ENCODE measurements at regions not wholly inside any gene's neighbourhood (a gene's known extent, or its start where the extent isn't known, plus 50 kb on each side); places are given as distances from the start of the nearest gene placed in this dataset.

DNA sequence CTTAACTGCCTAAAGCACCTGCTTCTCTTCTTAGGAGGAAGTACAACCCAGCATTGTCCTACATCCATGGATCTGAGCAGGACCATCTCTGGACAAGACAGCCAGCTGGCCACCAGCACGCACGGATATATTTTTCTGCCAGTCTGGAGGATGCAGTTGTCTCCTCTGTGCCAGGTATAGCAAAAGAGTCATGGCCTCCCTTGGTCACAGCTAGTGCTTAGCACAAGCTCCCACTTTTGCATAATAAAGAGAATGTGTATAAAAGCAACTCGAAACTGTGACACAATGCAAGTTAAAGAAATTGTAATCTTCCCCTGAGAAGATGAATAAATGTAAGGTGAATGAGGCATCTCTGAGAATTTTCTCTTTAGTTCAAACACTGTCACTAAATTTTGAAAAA lies 267.8 kb upstream of the MANEA start:
- no peak overlapping the region for H3K4me2 ChIP-seq (ENCODE audit: low read length)
- H3K36me3 ChIP-seq (replicated peaks; ENCODE audit: low read depth, low read length) = no peaks in the 10 kb centered on the region
- H3K9ac ChIP-seq (ENCODE audit: low read length) = no peak overlapping the region
- H3K79me2 ChIP-seq (ENCODE audit: low read length) = no peaks in the 10 kb centered on the region
- H3K4me1 ChIP-seq (ENCODE audit: low read length) = no peaks in the 10 kb centered on the region
- H3K9me3 ChIP-seq (ENCODE audit: insufficient read depth, low read length) = no peaks in the 10 kb centered on the region
- H3K27ac ChIP-seq (ENCODE audit: low read length) = no peak overlapping the region
- H3K27me3 ChIP-seq (ENCODE audit: low read depth, low read length) = no peaks in the 10 kb centered on the region
- no peak overlapping the region for H2AFZ ChIP-seq (ENCODE audit: low read depth, low read length)
- no peak overlapping the region for H3K4me3 ChIP-seq (ENCODE audit: low read length)
- TF ChIP-seq EZH2phosphoT487 (IDR thresholded peaks at IDR 0.05; ENCODE audit: low read depth) (no peak), CTCF (IDR thresholded peaks at IDR 0.05; ENCODE audit: low read depth, low read length) (no peak)
- H4K20me1 ChIP-seq (ENCODE audit: insufficient read depth, low read length) = no peaks in the 10 kb centered on the region

DNA sequence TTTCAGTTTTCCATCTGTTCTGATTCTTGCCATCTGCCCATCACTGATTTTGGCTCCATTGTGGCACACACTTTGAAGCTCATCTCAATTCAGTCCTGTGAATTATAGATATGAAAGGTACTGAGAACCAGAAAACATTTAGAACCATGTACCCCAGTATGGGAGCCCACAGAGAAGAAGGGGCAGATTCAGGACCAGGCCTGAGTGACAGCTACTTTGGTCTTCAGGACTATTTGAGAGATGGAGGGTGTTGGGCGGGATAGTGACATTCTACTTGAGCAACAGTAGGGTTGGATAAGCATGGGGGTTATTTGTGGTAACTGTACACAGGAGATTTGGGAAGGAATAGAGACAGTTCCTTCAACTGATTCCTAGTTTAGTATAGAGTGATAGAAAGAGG lies 259.2 kb upstream of the MANEA start:
- H3K9ac ChIP-seq (ENCODE audit: low read length) = no peak overlapping the region
- no peak overlapping the region for H3K4me2 ChIP-seq (ENCODE audit: low read length)
- H3K27me3 ChIP-seq (ENCODE audit: low read depth, low read length) = no peaks in the 10 kb centered on the region
- H3K4me3 ChIP-seq (ENCODE audit: low read length) = no peak overlapping the region
- no peaks in the 10 kb centered on the region for H3K9me3 ChIP-seq (ENCODE audit: insufficient read depth, low read length)
- H3K27ac ChIP-seq (ENCODE audit: low read length) = no peak overlapping the region
- H3K36me3 ChIP-seq (replicated peaks; ENCODE audit: low read depth, low read length) = no peaks in the 10 kb centered on the region
- no peaks in the 10 kb centered on the region for H3K4me1 ChIP-seq (ENCODE audit: low read length)
- no peaks in the 10 kb centered on the region for H3K79me2 ChIP-seq (ENCODE audit: low read length)
- H2AFZ ChIP-seq (ENCODE audit: low read depth, low read length) = no peak overlapping the region
- no peaks in the 10 kb centered on the region for H4K20me1 ChIP-seq (ENCODE audit: insufficient read depth, low read length)
- TF ChIP-seq CTCF (IDR thresholded peaks at IDR 0.05; ENCODE audit: low read depth, low read length) (no peak), EZH2phosphoT487 (IDR thresholded peaks at IDR 0.05; ENCODE audit: low read depth) (no peak)

GRCh38 chr6:95321126-95321525 lies 256.2 kb upstream of the MANEA start:
- H3K27me3 ChIP-seq (ENCODE audit: low read depth, low read length) = no peaks in the 10 kb centered on the region
- no peak overlapping the region for H2AFZ ChIP-seq (ENCODE audit: low read depth, low read length)
- no peaks in the 10 kb centered on the region for H3K36me3 ChIP-seq (replicated peaks; ENCODE audit: low read depth, low read length)
- no peak overlapping the region for H3K9ac ChIP-seq (ENCODE audit: low read length)
- no peaks in the 10 kb centered on the region for H3K79me2 ChIP-seq (ENCODE audit: low read length)
- H3K4me1 ChIP-seq (ENCODE audit: low read length) = no peaks in the 10 kb centered on the region
- H3K27ac ChIP-seq (ENCODE audit: low read length) = no peak overlapping the region
- no peaks in the 10 kb centered on the region for H4K20me1 ChIP-seq (ENCODE audit: insufficient read depth, low read length)
- no peak overlapping the region for H3K4me3 ChIP-seq (ENCODE audit: low read length)
- no peaks in the 10 kb centered on the region for H3K9me3 ChIP-seq (ENCODE audit: insufficient read depth, low read length)
- H3K4me2 ChIP-seq (ENCODE audit: low read length) = no peak overlapping the region
- no peak for TF ChIP-seq EZH2phosphoT487 (IDR thresholded peaks at IDR 0.05; ENCODE audit: low read depth)

DNA sequence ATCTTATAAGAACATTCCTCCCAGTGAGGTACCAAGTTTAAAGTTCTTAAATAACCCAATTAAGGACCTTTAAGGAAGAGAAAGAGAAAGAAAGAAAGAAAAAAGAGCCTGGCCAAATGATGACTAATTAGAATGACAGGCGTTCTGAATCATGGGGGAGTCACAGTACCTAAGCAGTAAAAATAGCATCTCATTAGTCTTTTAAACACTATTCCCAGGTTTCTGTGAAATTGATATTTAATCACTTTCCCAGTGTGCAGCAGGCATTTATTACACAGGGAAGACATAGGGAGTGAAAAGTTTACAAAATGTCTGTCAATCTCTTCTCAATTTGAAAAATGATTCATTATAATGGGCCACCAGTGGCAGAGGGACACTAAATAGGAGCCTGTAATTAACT lies 251.4 kb upstream of the MANEA start:
- Histone ChIP-seq H3K79me2 (ENCODE audit: low read length) (no peaks in the 10 kb centered on the region), H3K27me3 (ENCODE audit: low read depth, low read length) (no peaks in the 10 kb centered on the region), H3K36me3 (replicated peaks; ENCODE audit: low read depth, low read length) (no peaks in the 10 kb centered on the region), H3K27ac (ENCODE audit: low read length) (no peak overlapping the region), H3K9ac (ENCODE audit: low read length) (no peak overlapping the region), H4K20me1 (ENCODE audit: insufficient read depth, low read length) (no peaks in the 10 kb centered on the region), H3K4me3 (ENCODE audit: low read length) (no peak overlapping the region), H3K4me2 (ENCODE audit: low read length) (no peak overlapping the region), H3K9me3 (ENCODE audit: insufficient read depth, low read length) (no peaks in the 10 kb centered on the region), H2AFZ (ENCODE audit: low read depth, low read length) (no peak overlapping the region), H3K4me1 (ENCODE audit: low read length) (no peaks in the 10 kb centered on the region)
- TF ChIP-seq CTCF (IDR thresholded peaks at IDR 0.05; ENCODE audit: low read depth, low read length) (no peak), EZH2phosphoT487 (IDR thresholded peaks at IDR 0.05; ENCODE audit: low read depth) (no peak)

- no peaks in the 10 kb centered on the region for H3K36me3 ChIP-seq (replicated peaks; ENCODE audit: low read depth, low read length)
- H4K20me1 ChIP-seq (ENCODE audit: insufficient read depth, low read length) = no peaks in the 10 kb centered on the region
- no peak overlapping the region for H3K9ac ChIP-seq (ENCODE audit: low read length)
- no peaks in the 10 kb centered on the region for H3K79me2 ChIP-seq (ENCODE audit: low read length)
- no peak overlapping the region for H3K27ac ChIP-seq (ENCODE audit: low read length)
- no peaks in the 10 kb centered on the region for H3K9me3 ChIP-seq (ENCODE audit: insufficient read depth, low read length)
- no peak overlapping the region for H3K4me3 ChIP-seq (ENCODE audit: low read length)
- no peaks in the 10 kb centered on the region for H3K27me3 ChIP-seq (ENCODE audit: low read depth, low read length)
- no peak overlapping the region for H3K4me2 ChIP-seq (ENCODE audit: low read length)
- no peak for TF ChIP-seq EZH2phosphoT487 (IDR thresholded peaks at IDR 0.05; ENCODE audit: low read depth)
- no peak for TF ChIP-seq CTCF (IDR thresholded peaks at IDR 0.05; ENCODE audit: low read depth, low read length)
- H2AFZ ChIP-seq (ENCODE audit: low read depth, low read length) = no peak overlapping the region
- no peaks in the 10 kb centered on the region for H3K4me1 ChIP-seq (ENCODE audit: low read length)
Observed at GRCh38 chr6:95328231-95328630, 249.1 kb upstream of the MANEA start.
